HCT116 (cell line): ENCODE measurements at regions not wholly inside any gene's neighbourhood (a gene's known extent, or its start where the extent isn't known, plus 50 kb on each side); places are given as distances from the start of the nearest gene placed in this dataset.

Experiments used
- ATAC-seq: fragments of 200-7000 bp; cut with Tn5 transposase; 2 replicates; pipeline ENCODE4 v1.9.1; 2020; ENCODE audit warnings: mild to moderate bottlenecking, moderate library complexity
- BruUV-seq: library from RNA; stranded (reverse); fragments of 400-500 nt; replicated peaks from 2 replicates; lab custom pipeline; 2021; lab: Mats Ljungman, UMichigan
- CTCF ChIA-PET: fragments of 300-600 bp; sonication (Branson Sonifier 250); formaldehyde crosslinking; loops from one replicate; lab custom pipeline; 2021; ENCODE audit warnings: antibody characterized with exemption; lab: Charles Lee
- POLR2A ChIA-PET: fragments of 300-600, 350-600 bp; sonication (Branson Sonifier 250); formaldehyde crosslinking; loops from one replicate; lab custom pipeline; 2021; ENCODE audit warnings: antibody characterized with exemption; lab: Charles Lee
- RAD21 ChIA-PET, 2 experiments: fragments of 300-600 bp; sonication (Branson Sonifier 250); formaldehyde crosslinking; loops; one replicate each; lab custom pipeline; 2023; ENCODE audit warnings: low total read pairs in 2 of 2; ENCODE audit not compliant: uncharacterized antibody in 2 of 2, unreplicated experiment in 2 of 2, low non-redundant PET in 1 of 2; lab: Charles Lee
- DNase-seq: peaks from one replicate; pipeline ENCODE4 v3.0.0-alpha.2; 2010; ENCODE audit warnings: low read depth, low spot score
- H2AFZ ChIP-seq: fragments of 200-600 bp; shearing (Covaris generic), sonication (generic); 2 replicates; pipeline ENCODE4 v1.6.1; 2017; ENCODE audit warnings: low read depth, mixed run types, mixed read lengths, antibody characterized with exemption, low read length; ENCODE audit not compliant: poor library complexity, severe bottlenecking
- H3K27ac ChIP-seq: 2 replicates; pipeline ENCODE4 v1.5.1; 2012; ENCODE audit warnings: low read depth, low read length
- H3K27me3 ChIP-seq: fragments of 200-600 bp; sonication (generic); 2 replicates; pipeline ENCODE4 v1.6.1; 2016; ENCODE audit warnings: mixed run types, low read length, mixed read lengths; ENCODE audit not compliant: insufficient read depth
- H3K36me3 ChIP-seq, 2 experiments: fragments of 200-500 bp in 1 of 2; fragments of 200-600 bp in 1 of 2; sonication (Bioruptor generic) in 1 of 2; sonication (generic) in 1 of 2; 2 replicates each; pipeline versions ENCODE4 v1.5.1 to v1.6.1; 2014 to 2016; ENCODE audit warnings: low read length in 2 of 2, inconsistent platforms in 1 of 2, mixed read lengths in 1 of 2, mixed run types in 1 of 2; ENCODE audit not compliant: insufficient read depth in 2 of 2, control insufficient read depth in 1 of 2
- H3K4me1 ChIP-seq, 2 experiments: fragments of 200-600 bp in 1 of 2; sonication (generic) in 1 of 2; 2 replicates each; pipeline versions ENCODE4 v1.5.1 to v1.6.1; 2012 to 2017; ENCODE audit warnings: low read length in 2 of 2, inconsistent platforms in 1 of 2, mild to moderate bottlenecking in 1 of 2, mixed read lengths in 1 of 2, mixed run types in 1 of 2, moderate library complexity in 1 of 2; ENCODE audit not compliant: insufficient read depth in 2 of 2, control insufficient read depth in 1 of 2
- H3K4me2 ChIP-seq: fragments of 200-600 bp; sonication (generic); 2 replicates; pipeline ENCODE4 v1.6.1; 2017; ENCODE audit warnings: mixed run types, low read length, mixed read lengths
- H3K4me3 ChIP-seq, 2 experiments: fragments of 200-600 bp in 1 of 2; sonication (generic) in 1 of 2; replicated peaks in 1 of 2; 2 replicates each; pipeline ENCODE4 v1.5.1; 2011 to 2016; ENCODE audit warnings: low read length in 2 of 2, control low read depth in 1 of 2, low read depth in 1 of 2, mild to moderate bottlenecking in 1 of 2, mixed read lengths in 1 of 2, mixed run types in 1 of 2
- H3K79me2 ChIP-seq: fragments of 200-600 bp; sonication (generic); 2 replicates; pipeline ENCODE4 v1.6.1; 2017; ENCODE audit warnings: mild to moderate bottlenecking, mixed run types, low read length, moderate library complexity, mixed read lengths; ENCODE audit not compliant: insufficient read depth
- H3K9ac ChIP-seq: fragments of 200-600 bp; sonication (generic); 2 replicates; pipeline ENCODE4 v1.6.1; 2016; ENCODE audit warnings: low read length, mixed read lengths
- H3K9me2 ChIP-seq: fragments of 200-600 bp; sonication (generic), shearing (Covaris generic); 2 replicates; pipeline ENCODE4 v1.6.1; 2017; ENCODE audit warnings: mixed run types, mild to moderate bottlenecking, moderate library complexity; ENCODE audit not compliant: insufficient read depth
- H3K9me3 ChIP-seq, 2 experiments: fragments of 200-500 bp in 1 of 2; fragments of 200-600 bp in 1 of 2; sonication (Bioruptor generic) in 1 of 2; sonication (generic) in 1 of 2; 2 replicates each; pipeline ENCODE4 v1.6.1; 2014 to 2017; ENCODE audit warnings: low read length in 2 of 2, mixed read lengths in 2 of 2, inconsistent platforms in 1 of 2, low read depth in 1 of 2, mild to moderate bottlenecking in 1 of 2, mixed run types in 1 of 2, moderate library complexity in 1 of 2; ENCODE audit not compliant: control insufficient read depth in 1 of 2, insufficient read depth in 1 of 2
- H4K20me1 ChIP-seq: fragments of 200-600 bp; sonication (generic), shearing (Covaris generic); 2 replicates; pipeline ENCODE4 v1.6.1; 2017; ENCODE audit warnings: mixed run types, mild to moderate bottlenecking, moderate library complexity; ENCODE audit not compliant: insufficient read depth
- ATF3 ChIP-seq: IDR thresholded peaks from 2 replicates; pipeline ENCODE4 v1.6.1; 2012
- EGR1 ChIP-seq: IDR thresholded peaks from 2 replicates; pipeline ENCODE4 v1.6.1; 2012; ENCODE audit warnings: low read depth
- ELF1 ChIP-seq: IDR thresholded peaks from 2 replicates; pipeline ENCODE4 v1.6.1; 2012; ENCODE audit warnings: low read depth, borderline replicate concordance
- JUND ChIP-seq: IDR thresholded peaks from 2 replicates; pipeline ENCODE4 v1.6.1; 2012
- POLR2A ChIP-seq: IDR thresholded peaks from 2 replicates; pipeline ENCODE4 v1.7.0; 2011; ENCODE audit warnings: borderline replicate concordance; ENCODE audit not compliant: insufficient read depth, insufficient read length; ENCODE audit errors: extremely low read depth
- POLR2AphosphoS5 ChIP-seq: IDR thresholded peaks from 2 replicates; pipeline ENCODE4 v1.6.1; 2011; ENCODE audit warnings: mild to moderate bottlenecking, low read depth, low read length, moderate library complexity
- RAD21 ChIP-seq: IDR thresholded peaks from 2 replicates; pipeline ENCODE4 v1.6.1; 2012; ENCODE audit warnings: low read depth, mild to moderate bottlenecking
- SIN3A ChIP-seq: IDR thresholded peaks from 2 replicates; pipeline ENCODE4 v1.6.1; 2012; ENCODE audit warnings: low read depth
- SRF ChIP-seq: IDR thresholded peaks from 2 replicates; pipeline ENCODE4 v1.6.1; 2012; ENCODE audit warnings: low read depth
- TCF7L2 ChIP-seq: IDR thresholded peaks from 2 replicates; pipeline ENCODE4 v1.7.0; 2011; ENCODE audit warnings: borderline replicate concordance, inconsistent platforms; ENCODE audit not compliant: insufficient read depth, insufficient read length; ENCODE audit errors: extremely low read depth
- intact Hi-C: fragments of 100-400 bp; cut with micrococcal nuclease; formaldehyde crosslinking; loops from 2 replicates; pipeline ENCODE4 v1.10.0; 2022

- Histone ChIP-seq H3K27ac (no peak overlapping the region), H3K79me2 (no peaks in the 10 kb centered on the region), H3K4me1 (no peaks in the 10 kb centered on the region), H4K20me1 (no peaks in the 10 kb centered on the region), H3K4me3 (no peak overlapping the region), H3K4me2 (no peak overlapping the region), H3K27me3 (no peaks in the 10 kb centered on the region), H3K9me3 (no peaks in the 10 kb centered on the region), H3K9me2 (no peaks in the 10 kb centered on the region), H3K9ac (no peak overlapping the region), H2AFZ (no peak overlapping the region), H3K36me3 (no peaks in the 10 kb centered on the region)
- intact Hi-C loops, result no loop called here
- ChIA-PET POLR2A (no interaction called here), RAD21 (no interaction called here), CTCF (no interaction called here)
- no peak for ATAC-seq
- BruUV-seq, result no TSS peak
- no peak for DNase-seq
- TF ChIP-seq RAD21 (no peak), JUND (no peak), SIN3A (no peak), POLR2A (no peak)
Observed at GRCh38 chr2:200065477-200065876, 110.1 kb downstream of the MAIP1 start.

GRCh38 chr2:200066417-200066816 lies 111.0 kb downstream of the MAIP1 start:
- ChIA-PET POLR2A (no interaction called here), CTCF (no interaction called here), RAD21 (no interaction called here)
- Histone ChIP-seq H3K9me2 (no peaks in the 10 kb centered on the region), H3K4me1 (no peaks in the 10 kb centered on the region), H3K36me3 (no peaks in the 10 kb centered on the region), H4K20me1 (no peaks in the 10 kb centered on the region), H3K4me2 (no peak overlapping the region), H3K27ac (no peak overlapping the region), H3K4me3 (no peak overlapping the region), H3K27me3 (no peaks in the 10 kb centered on the region), H3K79me2 (no peaks in the 10 kb centered on the region), H2AFZ (no peak overlapping the region), H3K9ac (no peak overlapping the region), H3K9me3 (no peaks in the 10 kb centered on the region)
- TF ChIP-seq EGR1 (no peak), ELF1 (no peak), POLR2AphosphoS5 (no peak), SRF (no peak), TCF7L2 (no peak), ATF3 (no peak)
- intact Hi-C loops, result no loop called here
- ATAC-seq, result no peak
- no peak for DNase-seq
- BruUV-seq, result no TSS peak
